Ishikawa (cell line): ENCODE measurements at regions not wholly inside any gene's neighbourhood (a gene's known extent, or its start where the extent isn't known, plus 50 kb on each side); places are given as distances from the start of the nearest gene placed in this dataset.

ENCODE experiments used
- CEBPB ChIP-seq: IDR thresholded peaks from 2 replicates; pipeline ENCODE4 v1.6.1; 2012
- CREB1 ChIP-seq: IDR thresholded peaks from 2 replicates; pipeline ENCODE4 v1.6.1; 2012; ENCODE audit warnings: low read depth
- EGR1 ChIP-seq: IDR thresholded peaks from 2 replicates; pipeline ENCODE4 v1.6.1; 2012
- EP300 ChIP-seq: IDR thresholded peaks from 2 replicates; pipeline ENCODE4 v1.6.1; 2012; ENCODE audit warnings: borderline replicate concordance
- NFIC ChIP-seq: IDR thresholded peaks from 2 replicates; pipeline ENCODE4 v1.6.1; 2012
- RAD21 ChIP-seq: IDR thresholded peaks from 2 replicates; pipeline ENCODE4 v1.6.1; 2012; ENCODE audit warnings: low read depth
- TAF1 ChIP-seq: IDR thresholded peaks from 2 replicates; pipeline ENCODE4 v1.6.1; 2012; ENCODE audit warnings: low read depth, mild to moderate bottlenecking
- TCF12 ChIP-seq: IDR thresholded peaks from 2 replicates; pipeline ENCODE4 v1.6.1; 2012; ENCODE audit warnings: low read depth
- TEAD4 ChIP-seq: IDR thresholded peaks from 2 replicates; pipeline ENCODE4 v1.6.1; 2012
- TF ChIP-seq, protein P1 (sequence below): IDR thresholded peaks from 2 replicates; pipeline ENCODE4 v1.6.1; 2012; ENCODE audit warnings: low read depth, mild to moderate bottlenecking
- TF ChIP-seq, protein P2 (sequence below): IDR thresholded peaks from 2 replicates; pipeline ENCODE4 v1.6.1; 2012
- TF ChIP-seq, protein P3 (sequence below): IDR thresholded peaks from 2 replicates; pipeline ENCODE4 v1.6.1; 2012

DNA sequence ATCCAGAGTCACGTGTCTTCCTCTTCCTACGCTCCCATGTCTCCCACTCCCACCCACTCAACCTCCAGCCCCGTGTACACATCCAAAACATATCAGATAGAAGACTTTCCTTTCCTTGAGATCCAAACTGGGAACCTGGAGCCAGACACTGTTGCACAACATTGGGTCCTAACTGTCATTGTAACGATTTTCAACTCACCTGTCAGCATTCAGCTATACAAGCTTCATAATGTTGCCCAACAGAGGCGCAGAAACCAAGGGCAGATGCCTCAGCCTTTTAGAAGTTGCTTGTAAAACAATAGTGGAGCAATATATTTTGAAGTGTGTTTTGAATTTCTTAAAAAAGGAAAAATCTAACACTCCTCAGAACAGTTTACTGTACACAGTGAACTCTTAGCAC is 84.9 kb upstream of the GLIS3 start:
- no peak for TF ChIP-seq RAD21
- TF ChIP-seq EP300, result no peak
- TF ChIP-seq, protein P1, sequence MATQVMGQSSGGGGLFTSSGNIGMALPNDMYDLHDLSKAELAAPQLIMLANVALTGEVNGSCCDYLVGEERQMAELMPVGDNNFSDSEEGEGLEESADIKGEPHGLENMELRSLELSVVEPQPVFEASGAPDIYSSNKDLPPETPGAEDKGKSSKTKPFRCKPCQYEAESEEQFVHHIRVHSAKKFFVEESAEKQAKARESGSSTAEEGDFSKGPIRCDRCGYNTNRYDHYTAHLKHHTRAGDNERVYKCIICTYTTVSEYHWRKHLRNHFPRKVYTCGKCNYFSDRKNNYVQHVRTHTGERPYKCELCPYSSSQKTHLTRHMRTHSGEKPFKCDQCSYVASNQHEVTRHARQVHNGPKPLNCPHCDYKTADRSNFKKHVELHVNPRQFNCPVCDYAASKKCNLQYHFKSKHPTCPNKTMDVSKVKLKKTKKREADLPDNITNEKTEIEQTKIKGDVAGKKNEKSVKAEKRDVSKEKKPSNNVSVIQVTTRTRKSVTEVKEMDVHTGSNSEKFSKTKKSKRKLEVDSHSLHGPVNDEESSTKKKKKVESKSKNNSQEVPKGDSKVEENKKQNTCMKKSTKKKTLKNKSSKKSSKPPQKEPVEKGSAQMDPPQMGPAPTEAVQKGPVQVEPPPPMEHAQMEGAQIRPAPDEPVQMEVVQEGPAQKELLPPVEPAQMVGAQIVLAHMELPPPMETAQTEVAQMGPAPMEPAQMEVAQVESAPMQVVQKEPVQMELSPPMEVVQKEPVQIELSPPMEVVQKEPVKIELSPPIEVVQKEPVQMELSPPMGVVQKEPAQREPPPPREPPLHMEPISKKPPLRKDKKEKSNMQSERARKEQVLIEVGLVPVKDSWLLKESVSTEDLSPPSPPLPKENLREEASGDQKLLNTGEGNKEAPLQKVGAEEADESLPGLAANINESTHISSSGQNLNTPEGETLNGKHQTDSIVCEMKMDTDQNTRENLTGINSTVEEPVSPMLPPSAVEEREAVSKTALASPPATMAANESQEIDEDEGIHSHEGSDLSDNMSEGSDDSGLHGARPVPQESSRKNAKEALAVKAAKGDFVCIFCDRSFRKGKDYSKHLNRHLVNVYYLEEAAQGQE, result no peak
- no peak for TF ChIP-seq EGR1
- TF ChIP-seq TAF1, result no peak
- TF ChIP-seq, protein P2, sequence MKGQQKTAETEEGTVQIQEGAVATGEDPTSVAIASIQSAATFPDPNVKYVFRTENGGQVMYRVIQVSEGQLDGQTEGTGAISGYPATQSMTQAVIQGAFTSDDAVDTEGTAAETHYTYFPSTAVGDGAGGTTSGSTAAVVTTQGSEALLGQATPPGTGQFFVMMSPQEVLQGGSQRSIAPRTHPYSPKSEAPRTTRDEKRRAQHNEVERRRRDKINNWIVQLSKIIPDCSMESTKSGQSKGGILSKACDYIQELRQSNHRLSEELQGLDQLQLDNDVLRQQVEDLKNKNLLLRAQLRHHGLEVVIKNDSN, result no peak
- TF ChIP-seq, protein P3, sequence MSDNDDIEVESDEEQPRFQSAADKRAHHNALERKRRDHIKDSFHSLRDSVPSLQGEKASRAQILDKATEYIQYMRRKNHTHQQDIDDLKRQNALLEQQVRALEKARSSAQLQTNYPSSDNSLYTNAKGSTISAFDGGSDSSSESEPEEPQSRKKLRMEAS, result no peak
- no peak for TF ChIP-seq CEBPB
- no peak for TF ChIP-seq TEAD4
- no peak for TF ChIP-seq TCF12
- TF ChIP-seq CREB1, result no peak
- no peak for TF ChIP-seq NFIC
